NB4 (cell line): ENCODE measurements at regions not wholly inside any gene's neighbourhood (a gene's known extent, or its start where the extent isn't known, plus 50 kb on each side); places are given as distances from the start of the nearest gene placed in this dataset.

Source experiments
- POLR2A ChIP-seq: IDR thresholded peaks from 2 replicates; pipeline ENCODE4 v1.6.1; 2011; ENCODE audit warnings: mild to moderate bottlenecking; ENCODE audit not compliant: insufficient read length; ENCODE audit errors: extremely low read depth
- TF ChIP-seq, protein P1 (sequence below): IDR thresholded peaks from one replicate; pipeline ENCODE4 v1.5.1; 2012; ENCODE audit warnings: low read depth, low read length
- TF ChIP-seq, protein P2 (sequence below): IDR thresholded peaks from 2 replicates; pipeline ENCODE4 v1.6.1; 2011; ENCODE audit warnings: low read depth, low read length

DNA sequence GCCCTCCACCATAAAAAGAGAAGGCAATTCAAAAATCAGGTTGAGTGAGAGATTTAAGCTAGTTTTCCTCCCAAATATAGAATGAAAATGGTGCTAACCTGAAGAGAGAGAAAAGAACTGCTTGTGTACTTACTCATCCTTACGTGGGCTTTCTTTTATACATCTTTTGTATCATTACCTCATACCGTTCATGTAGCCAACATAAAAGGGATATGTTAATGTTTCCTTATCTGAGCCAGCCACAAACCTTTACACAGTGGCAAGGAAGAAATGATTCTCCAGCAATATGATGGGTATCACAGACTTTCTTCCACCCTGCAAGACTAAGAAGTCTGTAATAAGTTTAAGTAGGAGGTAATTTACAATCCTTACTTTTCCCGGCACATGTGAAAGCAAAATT lies 600.8 kb upstream of the ZNF385D start:
- TF ChIP-seq, protein P1, sequence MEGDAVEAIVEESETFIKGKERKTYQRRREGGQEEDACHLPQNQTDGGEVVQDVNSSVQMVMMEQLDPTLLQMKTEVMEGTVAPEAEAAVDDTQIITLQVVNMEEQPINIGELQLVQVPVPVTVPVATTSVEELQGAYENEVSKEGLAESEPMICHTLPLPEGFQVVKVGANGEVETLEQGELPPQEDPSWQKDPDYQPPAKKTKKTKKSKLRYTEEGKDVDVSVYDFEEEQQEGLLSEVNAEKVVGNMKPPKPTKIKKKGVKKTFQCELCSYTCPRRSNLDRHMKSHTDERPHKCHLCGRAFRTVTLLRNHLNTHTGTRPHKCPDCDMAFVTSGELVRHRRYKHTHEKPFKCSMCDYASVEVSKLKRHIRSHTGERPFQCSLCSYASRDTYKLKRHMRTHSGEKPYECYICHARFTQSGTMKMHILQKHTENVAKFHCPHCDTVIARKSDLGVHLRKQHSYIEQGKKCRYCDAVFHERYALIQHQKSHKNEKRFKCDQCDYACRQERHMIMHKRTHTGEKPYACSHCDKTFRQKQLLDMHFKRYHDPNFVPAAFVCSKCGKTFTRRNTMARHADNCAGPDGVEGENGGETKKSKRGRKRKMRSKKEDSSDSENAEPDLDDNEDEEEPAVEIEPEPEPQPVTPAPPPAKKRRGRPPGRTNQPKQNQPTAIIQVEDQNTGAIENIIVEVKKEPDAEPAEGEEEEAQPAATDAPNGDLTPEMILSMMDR, result no peak
- TF ChIP-seq, protein P2, sequence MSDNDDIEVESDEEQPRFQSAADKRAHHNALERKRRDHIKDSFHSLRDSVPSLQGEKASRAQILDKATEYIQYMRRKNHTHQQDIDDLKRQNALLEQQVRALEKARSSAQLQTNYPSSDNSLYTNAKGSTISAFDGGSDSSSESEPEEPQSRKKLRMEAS, result no peak
- no peak for TF ChIP-seq POLR2A
